PC-3 (cell line): ENCODE measurements at regions not wholly inside any gene's neighbourhood (a gene's known extent, or its start where the extent isn't known, plus 50 kb on each side); places are given as distances from the start of the nearest gene placed in this dataset.
A peak's percentile ranks its signal among the peaks of the same experiment; 100 is the strongest.

Experiments used
- ATAC-seq: fragments of 200-7000 bp; cut with Tn5 transposase; 2 replicates; pipeline ENCODE4 v1.9.1; 2020; ENCODE audit warnings: mild to moderate bottlenecking, moderate library complexity
- BruUV-seq: library from RNA; stranded (reverse); fragments of 400-500 nt; replicated peaks from 2 replicates; lab custom pipeline; 2021; lab: Mats Ljungman, UMichigan
- CTCF ChIA-PET: fragments of 300-600 bp; sonication (Branson Sonifier 250); formaldehyde crosslinking; loops from one replicate; lab custom pipeline; 2022; ENCODE audit warnings: antibody characterized with exemption; lab: Charles Lee
- POLR2A ChIA-PET: fragments of 300-600 bp; sonication (Branson Sonifier 250); formaldehyde crosslinking; loops from one replicate; lab custom pipeline; 2022; ENCODE audit warnings: antibody characterized with exemption; ENCODE audit not compliant: unreplicated experiment; lab: Charles Lee
- DNase-seq: peaks from one replicate; pipeline ENCODE4 v3.0.0-alpha.2; 2015
- H2AFZ ChIP-seq: fragments of 300-600 bp; sonication (generic); 2 replicates; pipeline ENCODE4 v1.6.0; 2016; ENCODE audit warnings: antibody characterized with exemption, low read length
- H3F3A ChIP-seq: fragments of 300-600 bp; sonication (generic); one replicate; pipeline ENCODE4 v1.6.0; 2017; ENCODE audit warnings: antibody characterized with exemption, low read length, control low read depth, mild to moderate bottlenecking; ENCODE audit not compliant: unreplicated experiment
- H3K27ac ChIP-seq: fragments of 300-600 bp; sonication (generic); 2 replicates; pipeline ENCODE4 v1.5.1; 2016; ENCODE audit warnings: mild to moderate bottlenecking, low read length
- H3K27me3 ChIP-seq: fragments of 300-600 bp; sonication (generic); 2 replicates; pipeline ENCODE4 v1.6.1; 2016; ENCODE audit warnings: low read length, mixed read lengths
- H3K36me3 ChIP-seq: fragments of 300-600 bp; sonication (generic); 2 replicates; pipeline ENCODE4 v1.6.1; 2016; ENCODE audit warnings: low read depth, mixed run types, low read length, mixed read lengths
- H3K4me1 ChIP-seq: fragments of 300-600 bp; sonication (generic); 2 replicates; pipeline ENCODE4 v1.5.1; 2016; ENCODE audit warnings: low read length; ENCODE audit not compliant: insufficient read depth
- H3K4me2 ChIP-seq: fragments of 300-600 bp; sonication (generic); 2 replicates; pipeline ENCODE4 v1.6.0; 2016; ENCODE audit warnings: low read length
- H3K4me3 ChIP-seq: fragments of 300-600 bp; sonication (generic); 2 replicates; pipeline ENCODE4 v1.5.1; 2016; ENCODE audit warnings: mild to moderate bottlenecking, low read length, mixed read lengths
- H3K79me2 ChIP-seq: fragments of 300-600 bp; sonication (generic); 2 replicates; pipeline ENCODE4 v1.6.1; 2017; ENCODE audit warnings: low read length, mixed read lengths
- H3K9ac ChIP-seq: fragments of 300-600 bp; sonication (generic); 2 replicates; pipeline ENCODE4 v1.6.0; 2016; ENCODE audit warnings: mild to moderate bottlenecking, low read length
- H3K9me2 ChIP-seq: fragments of 300-600 bp; sonication (generic); replicated peaks from 2 replicates; pipeline ENCODE4 v1.6.1; 2016; ENCODE audit warnings: mixed run types, low read length, mixed read lengths
- H3K9me3 ChIP-seq: fragments of 300-600 bp; sonication (generic); 2 replicates; pipeline ENCODE4 v1.6.1; 2016; ENCODE audit warnings: low read length, mixed read lengths
- H4K20me1 ChIP-seq: fragments of 300-600 bp; sonication (generic); 2 replicates; pipeline ENCODE4 v1.6.1; 2016; ENCODE audit warnings: low read length, mixed read lengths
- EZH2 ChIP-seq: fragments of 300-600 bp; sonication (generic); IDR thresholded peaks from one replicate; pipeline ENCODE4 v1.6.1; 2017; ENCODE audit warnings: antibody characterized with exemption, mild to moderate bottlenecking, low read length; ENCODE audit not compliant: unreplicated experiment
- EZH2phosphoT487 ChIP-seq: fragments of 300-600 bp; sonication (generic); IDR thresholded peaks from 2 replicates; pipeline ENCODE4 v1.6.1; 2018; ENCODE audit warnings: mild to moderate bottlenecking, antibody characterized with exemption, low read length, borderline replicate concordance
- intact Hi-C: fragments of 100-400 bp; cut with micrococcal nuclease; formaldehyde crosslinking; loops from 2 replicates; pipeline ENCODE4 v1.9.0; 2023
- TF ChIP-seq, protein P1 (sequence below): fragments of 300-600 bp; sonication (generic); conservative IDR thresholded peaks from 2 replicates; pipeline ENCODE4 v1.5.1; 2017; ENCODE audit warnings: antibody characterized with exemption, low read depth, mild to moderate bottlenecking, low read length

DNA sequence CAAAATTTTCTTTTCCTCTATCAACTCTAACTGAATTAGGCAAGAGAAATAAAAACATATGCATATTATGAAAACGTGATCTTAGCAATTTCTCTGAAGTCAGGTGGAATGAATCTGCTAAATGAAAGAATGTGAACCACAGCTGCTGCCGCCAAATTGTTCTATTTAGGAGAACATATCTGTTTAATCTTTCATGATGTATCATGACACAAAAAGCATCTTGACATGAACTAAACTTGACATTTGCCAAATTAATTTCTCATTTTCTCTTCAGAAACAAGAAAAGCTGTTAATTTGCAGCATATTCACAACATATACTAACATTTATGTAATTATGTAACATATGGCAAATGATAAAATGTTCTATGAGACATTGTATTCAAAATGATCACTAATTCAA is 1237.9 kb downstream of the TECRL start:
- Histone ChIP-seq H3K79me2 (no peaks in the 10 kb centered on the region), H3K9me3 (no peaks in the 10 kb centered on the region), H2AFZ (no peak overlapping the region), H3K9me2 (no peaks in the 10 kb centered on the region), H3K36me3 (no peaks in the 10 kb centered on the region), H3K27me3 (no peaks in the 10 kb centered on the region), H3K9ac (no peak overlapping the region), H4K20me1 (no peaks in the 10 kb centered on the region), H3K4me2 (no peak overlapping the region), H3F3A (no peaks in the 10 kb centered on the region), H3K4me3 (no peak overlapping the region), H3K27ac (no peak overlapping the region), H3K4me1 (0 out of 2 replicates have a peak, but pooled peaks cover 4% of the 10 kb centered on the region)
- TF ChIP-seq EZH2phosphoT487 (no peak), EZH2 (no peak)
- TF ChIP-seq, protein P1, sequence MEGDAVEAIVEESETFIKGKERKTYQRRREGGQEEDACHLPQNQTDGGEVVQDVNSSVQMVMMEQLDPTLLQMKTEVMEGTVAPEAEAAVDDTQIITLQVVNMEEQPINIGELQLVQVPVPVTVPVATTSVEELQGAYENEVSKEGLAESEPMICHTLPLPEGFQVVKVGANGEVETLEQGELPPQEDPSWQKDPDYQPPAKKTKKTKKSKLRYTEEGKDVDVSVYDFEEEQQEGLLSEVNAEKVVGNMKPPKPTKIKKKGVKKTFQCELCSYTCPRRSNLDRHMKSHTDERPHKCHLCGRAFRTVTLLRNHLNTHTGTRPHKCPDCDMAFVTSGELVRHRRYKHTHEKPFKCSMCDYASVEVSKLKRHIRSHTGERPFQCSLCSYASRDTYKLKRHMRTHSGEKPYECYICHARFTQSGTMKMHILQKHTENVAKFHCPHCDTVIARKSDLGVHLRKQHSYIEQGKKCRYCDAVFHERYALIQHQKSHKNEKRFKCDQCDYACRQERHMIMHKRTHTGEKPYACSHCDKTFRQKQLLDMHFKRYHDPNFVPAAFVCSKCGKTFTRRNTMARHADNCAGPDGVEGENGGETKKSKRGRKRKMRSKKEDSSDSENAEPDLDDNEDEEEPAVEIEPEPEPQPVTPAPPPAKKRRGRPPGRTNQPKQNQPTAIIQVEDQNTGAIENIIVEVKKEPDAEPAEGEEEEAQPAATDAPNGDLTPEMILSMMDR, result no peak
- no TSS peak for BruUV-seq
- ChIA-PET POLR2A (no interaction called here), CTCF (no interaction called here)
- intact Hi-C loops, result no loop called here
- ATAC-seq, result no peak; the same call in 1 of the 2 replicates
- no peak for DNase-seq

DNA sequence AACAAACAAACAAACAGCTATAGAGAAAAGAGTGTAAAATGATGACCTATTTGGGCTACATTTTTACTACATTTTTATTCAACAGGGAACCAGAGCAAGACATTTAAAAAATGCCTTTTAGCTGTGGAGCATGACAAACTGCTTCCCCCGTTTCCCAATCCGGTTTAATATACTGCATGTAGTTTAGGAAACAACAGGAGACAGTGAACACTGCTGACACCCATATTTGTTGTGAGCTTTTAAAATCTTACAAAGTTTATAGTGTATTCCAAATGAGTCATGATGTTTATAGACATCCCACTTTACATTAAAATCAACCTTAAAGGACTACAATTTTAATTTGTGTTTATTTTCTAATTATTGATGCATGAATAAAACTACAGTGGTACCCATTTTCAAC is 1238.3 kb downstream of the TECRL start:
- no peaks in the 10 kb centered on the region for H3F3A ChIP-seq
- intact Hi-C loops, result no loop called here
- CTCF ChIA-PET, result no interaction called here
- no peaks in the 10 kb centered on the region for H3K79me2 ChIP-seq
- no peaks in the 10 kb centered on the region for H4K20me1 ChIP-seq
- no peak overlapping the region for H3K4me2 ChIP-seq
- no peak overlapping the region for H3K27ac ChIP-seq
- no peaks in the 10 kb centered on the region for H3K36me3 ChIP-seq
- POLR2A ChIA-PET, result no interaction called here
- no TSS peak for BruUV-seq
- TF ChIP-seq EZH2phosphoT487 (no peak), EZH2 (no peak)
- TF ChIP-seq, protein P1, result no peak
- DNase-seq (peak; percentile 30), ATAC-seq (peak; percentile 97)
- H3K4me3 ChIP-seq, result no peak overlapping the region
- H2AFZ ChIP-seq, result no peak overlapping the region
- no peaks in the 10 kb centered on the region for H3K27me3 ChIP-seq
- no peaks in the 10 kb centered on the region for H3K9me3 ChIP-seq
- no peak overlapping the region for H3K9ac ChIP-seq
- 0 out of 2 replicates have a peak, but pooled peaks cover 4% of the 10 kb centered on the region for H3K4me1 ChIP-seq
- no peaks in the 10 kb centered on the region for H3K9me2 ChIP-seq

DNA sequence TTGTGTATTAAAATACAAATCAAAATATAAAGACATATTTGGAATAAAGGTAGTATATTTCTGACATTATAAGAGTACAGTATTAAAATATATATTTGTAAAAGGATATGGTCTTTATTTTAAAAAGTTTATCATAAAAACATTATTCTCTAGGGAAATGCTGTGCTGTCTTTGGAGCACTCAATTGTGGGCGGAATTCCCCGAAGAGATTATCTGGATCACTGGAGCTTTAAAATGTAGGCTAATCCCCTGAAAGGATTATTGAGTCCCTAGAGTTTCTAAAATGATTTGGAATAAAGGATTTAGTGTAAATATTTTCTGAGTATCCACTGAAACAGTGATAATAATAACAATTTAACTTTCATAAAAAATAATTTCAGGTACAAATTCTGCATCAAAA is 1239.4 kb downstream of the TECRL start:
- no peaks in the 10 kb centered on the region for H3K9me2 ChIP-seq
- ATAC-seq, result no peak
- POLR2A ChIA-PET, result no interaction called here
- 0 out of 2 replicates have a peak, but pooled peaks cover 4% of the 10 kb centered on the region for H3K4me1 ChIP-seq
- no peak for DNase-seq
- no peaks in the 10 kb centered on the region for H3K9me3 ChIP-seq
- no peak overlapping the region for H3K27ac ChIP-seq
- no peaks in the 10 kb centered on the region for H3K36me3 ChIP-seq
- no peaks in the 10 kb centered on the region for H3K27me3 ChIP-seq
- H3K4me3 ChIP-seq, result no peak overlapping the region
- H3K79me2 ChIP-seq, result no peaks in the 10 kb centered on the region
- no peak overlapping the region for H3K4me2 ChIP-seq
- CTCF ChIA-PET, result no interaction called here
- no peaks in the 10 kb centered on the region for H3F3A ChIP-seq
- H2AFZ ChIP-seq, result no peak overlapping the region
- no TSS peak for BruUV-seq
- intact Hi-C loops, result no loop called here
- H3K9ac ChIP-seq, result no peak overlapping the region
- TF ChIP-seq EZH2phosphoT487, result no peak
- TF ChIP-seq, protein P1, result no peak
- TF ChIP-seq EZH2, result no peak
- no peaks in the 10 kb centered on the region for H4K20me1 ChIP-seq
